Sigmoid colon (tissue), 3 donors: ENCODE measurements at regions not wholly inside any gene's neighbourhood (a gene's known extent, or its start where the extent isn't known, plus 50 kb on each side); places are given as distances from the start of the nearest gene placed in this dataset.

Experiments used
- POLR2A ChIP-seq, 2 donors: fragments of 450-650 bp; IDR thresholded peaks; one replicate each; pipeline ENCODE4 v1.6.1; 2016; ENCODE audit warnings: antibody characterized with exemption in 2 of 2, mild to moderate bottlenecking in 2 of 2, moderate library complexity in 2 of 2
- TF ChIP-seq, protein P1 (sequence below), 4 experiments: fragments of 450-650 bp in 3 of 4; fragments of 200-600 bp in 1 of 4; IDR thresholded peaks; one replicate each; pipeline ENCODE4 v1.5.1; 2016 to 2019; ENCODE audit warnings: antibody characterized with exemption in 4 of 4, mild to moderate bottlenecking in 3 of 4, moderate library complexity in 2 of 4

DNA sequence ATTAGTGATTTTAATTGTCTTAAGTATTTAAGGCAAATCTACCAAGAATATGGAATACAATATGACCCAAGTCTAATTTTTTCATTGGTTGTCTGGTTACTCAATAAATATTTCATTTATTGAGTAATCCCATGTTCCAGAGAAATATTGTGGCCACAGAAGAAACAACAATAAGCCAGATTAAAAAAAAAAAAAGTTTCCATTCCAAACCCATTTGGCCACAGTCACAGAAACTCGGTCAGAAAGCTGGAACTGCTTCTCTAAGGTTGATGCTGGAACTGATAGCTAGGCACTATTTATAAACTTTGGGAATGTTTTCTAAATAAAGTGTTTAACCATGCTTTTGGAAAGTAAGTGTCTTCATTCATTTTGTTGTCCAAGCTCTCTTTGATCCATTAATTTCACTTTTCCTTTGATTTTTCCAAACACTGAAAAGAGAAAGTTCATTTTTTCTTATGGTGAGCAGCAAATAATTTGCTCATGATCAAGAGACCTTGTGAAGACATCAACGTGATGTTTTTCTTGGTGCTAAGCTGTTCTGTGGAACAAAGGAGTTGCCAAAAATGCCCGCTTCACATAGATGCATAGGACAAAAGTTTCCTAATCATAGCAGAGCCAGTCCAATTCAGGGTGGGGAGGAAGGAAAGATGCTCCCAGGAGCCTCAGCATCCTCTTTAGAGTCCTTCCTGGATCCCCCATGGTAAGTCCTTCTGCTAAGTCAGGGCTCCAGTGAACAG lies 72.1 kb upstream of the CCBE1 start:
- TF ChIP-seq, protein P1, sequence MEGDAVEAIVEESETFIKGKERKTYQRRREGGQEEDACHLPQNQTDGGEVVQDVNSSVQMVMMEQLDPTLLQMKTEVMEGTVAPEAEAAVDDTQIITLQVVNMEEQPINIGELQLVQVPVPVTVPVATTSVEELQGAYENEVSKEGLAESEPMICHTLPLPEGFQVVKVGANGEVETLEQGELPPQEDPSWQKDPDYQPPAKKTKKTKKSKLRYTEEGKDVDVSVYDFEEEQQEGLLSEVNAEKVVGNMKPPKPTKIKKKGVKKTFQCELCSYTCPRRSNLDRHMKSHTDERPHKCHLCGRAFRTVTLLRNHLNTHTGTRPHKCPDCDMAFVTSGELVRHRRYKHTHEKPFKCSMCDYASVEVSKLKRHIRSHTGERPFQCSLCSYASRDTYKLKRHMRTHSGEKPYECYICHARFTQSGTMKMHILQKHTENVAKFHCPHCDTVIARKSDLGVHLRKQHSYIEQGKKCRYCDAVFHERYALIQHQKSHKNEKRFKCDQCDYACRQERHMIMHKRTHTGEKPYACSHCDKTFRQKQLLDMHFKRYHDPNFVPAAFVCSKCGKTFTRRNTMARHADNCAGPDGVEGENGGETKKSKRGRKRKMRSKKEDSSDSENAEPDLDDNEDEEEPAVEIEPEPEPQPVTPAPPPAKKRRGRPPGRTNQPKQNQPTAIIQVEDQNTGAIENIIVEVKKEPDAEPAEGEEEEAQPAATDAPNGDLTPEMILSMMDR (IDR thresholded peaks at IDR 0.05) = no peak
- no peak for TF ChIP-seq POLR2A (IDR thresholded peaks at IDR 0.05)
